HL-60/S4 (cell line): ENCODE measurements at regions not wholly inside any gene's neighbourhood (a gene's known extent, or its start where the extent isn't known, plus 50 kb on each side); places are given as distances from the start of the nearest gene placed in this dataset.
"Not testable (repeated sequence)": the region's sequence is repeated elsewhere in the genome, so short reads cannot be mapped to it uniquely, and the experiment has no call there.

Experiments
- in situ Hi-C: fragments of 300-500 bp; cut with MboI; formaldehyde crosslinking; loops from 2 replicates; pipeline ENCODE4 v1.14.3; 2022; ENCODE audit warnings: low sequenced_read_pairs

DNA sequence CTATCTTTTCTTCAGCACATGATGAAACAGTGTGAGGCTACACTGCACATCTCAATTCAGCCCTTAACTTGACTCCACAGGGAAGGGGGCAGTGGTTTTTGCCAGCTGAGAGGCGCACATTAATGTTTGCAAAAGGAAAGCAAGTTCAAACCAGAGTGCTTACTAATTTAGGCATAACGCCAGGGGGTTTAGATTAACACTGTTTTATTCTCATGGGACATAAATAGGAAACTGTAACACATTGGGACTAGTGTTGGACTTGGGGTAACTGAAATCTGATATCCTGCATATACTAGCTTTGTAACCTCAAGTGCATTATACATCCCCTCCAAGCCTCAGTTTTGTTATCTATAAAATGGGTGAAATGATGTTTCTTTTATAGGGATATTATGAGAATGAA is 821.2 kb upstream of the ID2 start:
- in situ Hi-C loops: no loop called here

- in situ Hi-C loops: no loop called here
Observed at GRCh38 chr2:7861910-7862702, 819.8 kb upstream of the ID2 start.

DNA sequence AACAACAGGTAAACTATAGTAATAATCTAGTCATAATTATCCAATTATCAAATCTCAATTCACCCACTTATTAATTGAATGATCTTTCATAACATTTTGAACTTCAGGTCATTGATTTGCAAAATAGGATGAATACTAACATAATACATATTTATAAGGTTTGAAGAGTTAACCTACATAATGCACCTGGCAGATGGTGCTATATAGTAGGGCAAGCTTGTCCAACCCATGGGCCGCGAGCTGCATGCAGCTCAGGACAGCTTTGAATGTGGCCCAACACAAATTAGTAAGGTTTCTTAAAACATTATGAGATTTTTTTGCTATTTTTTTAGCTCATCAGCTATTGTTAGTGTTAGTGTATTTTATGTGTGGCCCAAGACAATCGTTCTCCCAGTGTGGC is 815.8 kb upstream of the ID2 start:
- in situ Hi-C loops: no loop called here

DNA sequence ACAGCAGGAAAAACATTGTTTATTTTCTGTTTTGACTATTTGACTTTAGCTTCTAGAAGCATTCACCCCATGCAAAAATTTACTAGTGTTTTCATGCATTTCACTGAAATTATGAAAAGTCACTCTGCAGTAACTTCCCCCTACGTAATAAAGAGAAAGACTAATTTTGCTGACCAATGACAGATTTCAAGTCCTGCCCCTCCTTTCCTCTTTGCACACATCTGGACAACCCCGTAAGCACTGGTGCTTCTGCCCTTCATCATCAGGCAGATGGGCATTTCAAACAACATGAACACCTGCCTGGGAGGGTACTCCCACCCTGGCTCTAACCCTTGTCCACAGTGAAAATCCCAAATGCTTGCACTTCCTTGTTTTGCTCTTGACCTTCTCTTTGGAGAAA is 815.0 kb upstream of the ID2 start:
- in situ Hi-C loops: no loop called here

DNA sequence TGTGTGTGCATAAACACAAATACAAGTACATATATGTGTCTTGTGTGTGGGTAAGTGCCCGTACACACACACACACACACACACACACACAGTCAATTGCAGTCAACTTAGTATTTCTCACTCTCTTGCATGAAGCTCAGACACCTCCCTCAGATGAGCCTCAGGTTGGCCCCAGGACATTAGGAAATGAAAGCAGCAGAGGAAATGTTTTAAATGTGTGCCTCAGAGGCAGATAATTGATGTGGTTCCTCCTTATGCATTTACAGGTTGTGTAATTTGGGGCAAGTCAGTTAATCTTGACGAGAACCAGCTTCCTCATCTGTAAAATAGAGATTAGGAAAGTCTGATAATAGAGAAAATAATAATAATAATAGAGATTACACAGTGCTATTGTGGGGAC is 814.0 kb upstream of the ID2 start:
- in situ Hi-C loops: no loop called here

GRCh38 chr2:7868836-7869235 is 813.0 kb upstream of the ID2 start:
- in situ Hi-C loops: no loop called here

DNA sequence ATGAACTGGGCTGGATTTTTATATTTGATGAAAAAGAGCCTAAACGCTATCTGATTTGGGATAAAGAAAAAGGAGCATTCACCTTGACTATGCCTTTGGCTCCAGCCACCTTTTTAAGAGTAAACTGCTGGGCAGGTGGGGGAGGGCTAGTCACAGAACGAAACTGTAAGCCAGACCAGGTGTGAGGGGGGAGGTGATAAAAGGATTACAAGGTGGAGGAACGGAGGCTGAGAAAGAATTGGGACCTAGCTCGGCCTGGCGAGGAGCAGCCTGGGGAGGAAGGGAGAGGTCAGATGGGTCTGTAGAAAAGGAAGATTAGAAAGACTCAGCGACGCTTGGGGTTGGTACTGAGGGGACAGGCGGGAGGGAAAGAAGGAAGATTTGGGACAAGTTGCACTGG is 805.4 kb upstream of the ID2 start:
- in situ Hi-C loops: not testable (repeated sequence)

GRCh38 chr2:7878266-7878665 is 803.6 kb upstream of the ID2 start:
- in situ Hi-C loops: not testable (repeated sequence)

DNA sequence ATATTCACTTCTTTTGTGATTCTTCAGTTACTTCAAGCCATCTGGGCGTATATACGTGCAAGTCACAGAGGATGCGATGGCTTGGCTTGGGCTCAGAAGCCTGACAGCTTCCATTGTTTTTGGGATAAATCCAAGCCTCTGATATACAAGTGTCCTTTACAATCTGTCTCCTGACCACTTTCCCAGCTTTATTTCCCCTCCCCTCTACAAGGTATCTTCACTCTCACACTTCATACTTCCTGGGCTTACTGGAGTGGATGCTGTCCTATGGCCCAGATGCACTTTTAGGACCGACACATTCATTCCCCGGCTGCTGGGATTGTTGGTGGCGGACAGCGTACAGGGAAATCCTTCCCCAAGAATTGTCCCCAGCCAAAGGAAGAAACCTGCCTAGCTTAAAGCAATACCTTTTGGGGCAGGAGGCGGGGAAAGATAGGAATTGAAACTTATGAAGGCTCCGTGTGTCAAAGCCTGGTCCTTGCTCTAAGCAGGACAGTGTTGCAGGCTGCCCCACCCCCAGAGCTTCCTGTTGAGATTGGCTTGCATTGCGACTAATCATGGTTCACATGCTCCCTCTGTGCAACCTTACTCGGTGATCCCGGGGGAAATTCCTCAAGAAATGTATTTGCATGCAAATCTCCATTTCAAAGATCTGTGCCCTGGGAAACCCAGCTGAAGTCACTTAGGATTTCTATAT is 802.9 kb upstream of the ID2 start:
- in situ Hi-C loops: no loop called here

DNA sequence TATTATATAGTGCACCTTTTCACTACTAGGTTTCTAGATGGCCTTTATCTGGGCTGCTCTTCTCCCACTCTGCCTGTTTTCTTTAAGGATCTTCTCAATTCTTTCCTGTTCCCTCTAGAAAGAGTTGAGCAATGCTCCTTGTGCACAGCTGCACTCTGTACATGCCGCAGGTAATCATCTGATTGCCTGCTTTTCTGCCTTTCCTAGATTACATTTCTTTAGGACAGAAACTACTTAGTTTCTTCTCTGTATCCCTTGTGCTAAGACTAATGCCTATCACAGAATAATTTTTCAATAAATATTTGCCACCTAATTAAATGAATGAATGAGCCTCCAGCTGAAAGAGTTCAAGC is 802.4 kb upstream of the ID2 start:
- in situ Hi-C loops: no loop called here

DNA sequence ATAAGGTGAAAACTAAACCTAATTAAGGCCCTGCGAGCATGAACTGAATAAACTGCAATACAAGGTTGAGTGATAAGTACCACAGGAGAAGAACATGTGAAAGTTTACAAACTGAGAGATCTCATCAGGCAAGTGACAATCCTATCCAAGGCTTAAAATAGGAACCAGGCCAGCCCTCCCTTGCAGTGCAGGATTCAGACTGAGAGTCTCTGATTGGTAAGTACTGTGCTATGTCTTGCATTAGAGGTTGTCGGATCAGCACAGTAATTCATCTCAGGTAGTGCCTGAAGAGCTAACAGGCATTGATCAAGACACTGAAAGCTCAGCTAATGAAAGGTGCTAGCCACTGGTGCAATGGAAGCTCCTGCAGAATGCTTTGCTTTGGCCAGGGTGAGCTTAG is 801.7 kb upstream of the ID2 start:
- in situ Hi-C loops: no loop called here

DNA sequence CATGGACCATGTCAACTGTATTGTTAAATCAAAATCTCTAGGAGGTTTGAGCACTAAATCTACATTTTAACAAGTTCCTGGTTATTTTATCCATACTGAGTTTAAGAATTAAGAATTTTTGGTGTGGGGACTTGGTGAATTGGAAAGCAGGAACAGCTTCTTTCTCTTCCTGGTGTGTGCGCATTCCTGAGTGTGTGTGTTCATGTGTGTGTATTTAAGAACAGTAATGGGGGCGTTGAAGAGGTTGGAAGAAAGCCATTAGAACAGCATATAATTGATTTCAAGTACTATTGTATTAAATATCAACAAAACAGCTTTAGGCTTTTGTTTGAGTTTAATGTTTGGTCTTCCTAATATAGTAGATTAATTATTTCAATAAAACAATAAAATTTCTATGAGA is 801.3 kb upstream of the ID2 start:
- in situ Hi-C loops: no loop called here

DNA sequence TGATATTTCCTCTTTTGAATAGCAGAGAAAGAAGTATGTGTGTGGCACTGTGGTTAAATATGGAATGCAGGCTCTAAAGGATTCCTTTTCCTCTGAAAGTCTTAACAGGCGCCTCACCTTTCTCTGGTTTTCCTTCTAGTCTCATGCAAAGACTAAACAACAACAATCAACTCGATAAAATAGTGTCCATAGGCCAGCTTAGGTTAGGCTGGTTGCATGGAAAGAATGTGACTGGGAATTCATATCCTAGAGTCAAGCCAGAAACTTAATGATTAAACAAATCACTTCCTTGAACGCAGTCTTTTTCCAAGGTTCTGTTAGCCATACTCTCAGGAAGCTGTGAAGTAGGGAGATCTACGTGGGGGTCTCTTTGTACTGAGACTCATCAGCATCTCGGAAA is 800.8 kb upstream of the ID2 start:
- in situ Hi-C loops: no loop called here

- in situ Hi-C loops: no loop called here
Observed at GRCh38 chr2:7881466-7881865, 800.4 kb upstream of the ID2 start.

DNA sequence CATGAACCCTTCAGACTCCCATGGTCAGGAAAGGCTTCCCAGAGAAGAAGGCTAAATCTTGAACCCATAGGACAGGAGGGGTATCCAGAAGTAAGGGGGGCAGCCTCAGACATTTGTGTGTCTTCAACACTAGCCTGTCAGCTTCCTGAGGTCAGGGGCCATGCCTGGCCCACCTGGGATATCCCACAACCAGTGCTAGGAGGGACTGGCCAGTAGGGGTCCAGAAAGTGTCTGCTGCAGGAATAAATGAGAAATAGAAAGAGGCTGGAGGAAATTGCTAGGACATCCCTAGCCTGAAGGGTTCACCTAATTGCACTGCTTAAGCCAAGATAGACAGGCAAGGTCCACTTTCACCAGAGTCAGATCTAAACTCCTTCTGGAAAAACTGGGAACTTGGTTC is 799.6 kb upstream of the ID2 start:
- in situ Hi-C loops: no loop called here

DNA sequence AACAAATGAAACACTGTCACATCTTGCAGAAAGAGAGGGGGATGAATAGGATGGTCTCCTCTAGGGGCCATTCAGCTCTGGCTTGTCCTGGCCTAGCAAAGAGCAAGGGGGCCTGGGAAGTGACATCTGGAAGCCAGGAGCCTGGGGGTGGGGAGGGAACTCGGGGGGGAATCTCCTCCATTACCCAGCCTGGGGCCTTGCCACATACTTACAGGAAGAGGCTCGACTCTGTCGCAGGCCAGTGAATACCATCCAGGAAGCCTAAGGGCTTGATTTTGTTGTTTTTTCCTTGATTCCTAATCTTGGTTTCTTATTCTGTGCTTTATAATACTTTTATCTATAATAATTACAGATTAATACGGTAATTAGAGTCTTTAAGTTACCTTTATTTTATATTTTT is 797.5 kb upstream of the ID2 start:
- in situ Hi-C loops: no loop called here

GRCh38 chr2:7886666-7887065 is 795.2 kb upstream of the ID2 start:
- in situ Hi-C loops: no loop called here

- in situ Hi-C loops: no loop called here
Observed at GRCh38 chr2:7887441-7887840, 794.4 kb upstream of the ID2 start.

DNA sequence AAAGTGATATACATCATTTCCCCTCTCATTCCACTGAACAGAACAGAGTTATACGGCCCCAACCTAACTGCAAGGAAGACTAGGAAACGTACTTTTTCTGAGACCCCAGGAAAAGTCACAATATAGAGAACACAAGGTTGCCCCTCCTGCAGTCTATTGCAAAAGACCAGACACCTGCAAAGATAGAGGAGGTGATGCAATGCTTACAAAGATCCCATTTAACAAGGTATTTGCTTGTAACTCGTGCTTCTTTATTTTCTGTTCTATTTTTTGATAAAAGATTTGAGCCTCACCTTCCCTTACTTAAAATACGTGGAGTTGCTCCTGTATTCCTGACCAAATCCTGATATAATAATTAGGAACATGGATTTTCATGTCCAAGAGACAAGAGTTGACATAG is 793.0 kb upstream of the ID2 start:
- in situ Hi-C loops: no loop called here

GRCh38 chr2:7891312-7891711 is 790.5 kb upstream of the ID2 start:
- in situ Hi-C loops: no loop called here

DNA sequence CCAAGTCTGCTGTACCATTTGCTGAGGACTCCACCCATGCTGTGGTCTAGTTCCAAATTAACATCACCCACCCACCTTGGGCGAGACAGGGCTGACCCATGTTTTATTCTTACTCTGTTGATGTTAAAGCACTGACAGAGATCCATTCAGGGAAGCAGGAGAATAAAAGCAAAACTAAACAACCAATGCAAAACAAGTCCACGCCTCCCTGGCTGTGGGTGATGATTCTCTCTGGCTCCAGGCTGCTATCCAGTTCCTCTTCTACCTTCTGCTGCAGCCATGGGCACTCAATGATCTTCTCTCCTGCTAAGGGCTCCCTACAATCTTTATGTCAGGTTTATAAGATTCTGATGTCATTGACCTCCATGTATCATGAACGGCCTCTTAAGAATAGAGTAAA is 786.6 kb upstream of the ID2 start:
- in situ Hi-C loops: no loop called here

DNA sequence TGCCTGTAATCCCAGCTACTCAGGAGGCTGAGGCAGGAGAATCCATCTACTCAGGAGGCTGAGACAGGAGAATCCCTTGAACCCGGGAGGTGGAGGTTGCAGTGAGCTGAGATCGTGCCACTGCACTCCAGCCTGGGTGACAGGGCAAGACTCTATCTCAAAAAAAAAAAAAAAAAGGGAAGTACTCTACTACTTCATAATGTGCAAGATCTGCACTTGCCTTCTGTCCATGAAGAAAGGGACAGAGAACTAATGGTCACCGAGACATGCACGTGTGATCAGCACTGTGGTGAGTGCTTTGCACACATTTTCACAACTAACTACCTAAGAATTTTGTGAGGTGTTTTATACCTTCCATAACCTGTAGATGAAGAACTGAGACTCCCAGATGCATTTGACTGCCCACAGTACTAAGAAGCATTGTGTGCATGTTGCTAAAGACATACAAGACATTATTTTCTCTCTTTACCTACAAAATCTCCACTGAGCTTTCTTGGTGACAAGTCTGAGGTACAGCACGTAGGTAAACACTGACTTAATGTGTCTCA is 784.8 kb upstream of the ID2 start:
- in situ Hi-C loops: no loop called here

- in situ Hi-C loops: no loop called here
Observed at GRCh38 chr2:7899241-7899640, 782.6 kb upstream of the ID2 start.
